ENCODE measurements at regions not wholly inside any gene's neighbourhood (a gene's known extent, or its start where the extent isn't known, plus 50 kb on each side); places are given as distances from the start of the nearest gene placed in this dataset.

DNA sequence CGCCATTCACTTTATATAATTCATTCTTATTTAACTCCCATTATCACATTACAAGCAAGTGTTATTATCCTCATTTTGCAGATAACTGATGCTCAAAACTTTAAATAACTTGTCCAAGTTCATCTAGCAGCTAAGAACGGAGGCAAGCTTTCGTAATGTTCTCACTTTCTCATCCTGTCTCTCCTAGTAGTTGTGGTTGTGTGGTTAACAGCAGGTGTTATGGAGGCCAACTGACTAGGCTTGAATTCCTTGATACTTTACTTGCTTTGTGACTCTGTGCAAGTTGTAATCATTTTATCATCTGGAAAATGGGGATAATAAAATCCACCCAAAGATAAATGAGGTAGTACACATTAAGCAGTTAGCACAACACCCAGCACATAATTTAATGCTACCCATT is 109.9 kb upstream of the PTPN13 start:
- 98% methylated on average over 3 of the region's 3 CpGs for WGBS (ENCODE audit: low lambda C conversion rate)

More for the DNA sequence above, 109.9 kb upstream of the PTPN13 start:
- no peak overlapping the region for H3K4me3 ChIP-seq (ENCODE audit: low read depth in 2 of 2, low read length in 1 of 2)
- no peaks in the 10 kb centered on the region for H3K27me3 ChIP-seq (ENCODE audit: insufficient read depth)
- H3K9me2 ChIP-seq: no peaks in the 10 kb centered on the region
- POLR2A ChIA-PET: no interaction called here
- CTCF ChIA-PET: interaction anchor here (1.4 to 4.0 kb wide), 3 partner anchors 11 to 412 kb away, joined by 3 to 25 read pairs (median 4); no protein-coding TSS in a partner anchor
- no peak overlapping the region for H2AFZ ChIP-seq (ENCODE audit: low read depth)
- H3F3A ChIP-seq (replicated peaks; ENCODE audit: insufficient read depth): no peaks in the 10 kb centered on the region
- H3K36me3 ChIP-seq (replicated peaks in 1 of 2; ENCODE audit: control insufficient read depth in 1 of 2, insufficient read depth in 2 of 2, low read length in 1 of 2): no peaks in the 10 kb centered on the region
- no peaks in the 10 kb centered on the region for H4K20me1 ChIP-seq (ENCODE audit: insufficient read depth)
- no peak overlapping the region for H3K9ac ChIP-seq
- no peaks in the 10 kb centered on the region for H3K79me2 ChIP-seq (ENCODE audit: insufficient read depth)
- H3K27ac ChIP-seq (ENCODE audit: low read depth in 2 of 2, low read length in 1 of 2): no peak overlapping the region
- TF ChIP-seq, protein P1, sequence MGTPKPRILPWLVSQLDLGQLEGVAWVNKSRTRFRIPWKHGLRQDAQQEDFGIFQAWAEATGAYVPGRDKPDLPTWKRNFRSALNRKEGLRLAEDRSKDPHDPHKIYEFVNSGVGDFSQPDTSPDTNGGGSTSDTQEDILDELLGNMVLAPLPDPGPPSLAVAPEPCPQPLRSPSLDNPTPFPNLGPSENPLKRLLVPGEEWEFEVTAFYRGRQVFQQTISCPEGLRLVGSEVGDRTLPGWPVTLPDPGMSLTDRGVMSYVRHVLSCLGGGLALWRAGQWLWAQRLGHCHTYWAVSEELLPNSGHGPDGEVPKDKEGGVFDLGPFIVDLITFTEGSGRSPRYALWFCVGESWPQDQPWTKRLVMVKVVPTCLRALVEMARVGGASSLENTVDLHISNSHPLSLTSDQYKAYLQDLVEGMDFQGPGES (IDR thresholded peaks at IDR 0.05; ENCODE audit: low read depth, low read length): no peak
- TF ChIP-seq, protein P2, sequence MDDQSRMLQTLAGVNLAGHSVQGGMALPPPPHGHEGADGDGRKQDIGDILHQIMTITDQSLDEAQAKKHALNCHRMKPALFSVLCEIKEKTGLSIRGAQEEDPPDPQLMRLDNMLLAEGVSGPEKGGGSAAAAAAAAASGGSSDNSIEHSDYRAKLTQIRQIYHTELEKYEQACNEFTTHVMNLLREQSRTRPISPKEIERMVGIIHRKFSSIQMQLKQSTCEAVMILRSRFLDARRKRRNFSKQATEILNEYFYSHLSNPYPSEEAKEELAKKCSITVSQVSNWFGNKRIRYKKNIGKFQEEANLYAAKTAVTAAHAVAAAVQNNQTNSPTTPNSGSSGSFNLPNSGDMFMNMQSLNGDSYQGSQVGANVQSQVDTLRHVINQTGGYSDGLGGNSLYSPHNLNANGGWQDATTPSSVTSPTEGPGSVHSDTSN (IDR thresholded peaks at IDR 0.05): no peak
- TF ChIP-seq GATA2 (CRISPR knock-in tag; IDR thresholded peaks at IDR 0.05) (no peak), FOXJ3 (CRISPR knock-in tag; IDR thresholded peaks at IDR 0.05) (no peak), MXI1 (IDR thresholded peaks at IDR 0.05; ENCODE audit: low read depth, low read length) (no peak), RAD21 (IDR thresholded peaks at IDR 0.05; ENCODE audit: low read length) (no peak), EP300 (IDR thresholded peaks at IDR 0.05; ENCODE audit: borderline replicate concordance in 1 of 2, low read depth in 1 of 2, low read length in 1 of 2) (no peak), TEAD4 (IDR thresholded peaks at IDR 0.05; ENCODE audit: borderline replicate concordance, insufficient read depth) (no peak), FOXM1 (IDR thresholded peaks at IDR 0.05; ENCODE audit: low read depth) (no peak)
- TF ChIP-seq, protein P3, sequence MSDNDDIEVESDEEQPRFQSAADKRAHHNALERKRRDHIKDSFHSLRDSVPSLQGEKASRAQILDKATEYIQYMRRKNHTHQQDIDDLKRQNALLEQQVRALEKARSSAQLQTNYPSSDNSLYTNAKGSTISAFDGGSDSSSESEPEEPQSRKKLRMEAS (IDR thresholded peaks at IDR 0.05; ENCODE audit: low read depth): no peak
- TF ChIP-seq, protein P4, sequence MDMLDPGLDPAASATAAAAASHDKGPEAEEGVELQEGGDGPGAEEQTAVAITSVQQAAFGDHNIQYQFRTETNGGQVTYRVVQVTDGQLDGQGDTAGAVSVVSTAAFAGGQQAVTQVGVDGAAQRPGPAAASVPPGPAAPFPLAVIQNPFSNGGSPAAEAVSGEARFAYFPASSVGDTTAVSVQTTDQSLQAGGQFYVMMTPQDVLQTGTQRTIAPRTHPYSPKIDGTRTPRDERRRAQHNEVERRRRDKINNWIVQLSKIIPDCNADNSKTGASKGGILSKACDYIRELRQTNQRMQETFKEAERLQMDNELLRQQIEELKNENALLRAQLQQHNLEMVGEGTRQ (IDR thresholded peaks at IDR 0.05; ENCODE audit: borderline replicate concordance, low read depth, low read length): no peak
- TF ChIP-seq, protein P5, sequence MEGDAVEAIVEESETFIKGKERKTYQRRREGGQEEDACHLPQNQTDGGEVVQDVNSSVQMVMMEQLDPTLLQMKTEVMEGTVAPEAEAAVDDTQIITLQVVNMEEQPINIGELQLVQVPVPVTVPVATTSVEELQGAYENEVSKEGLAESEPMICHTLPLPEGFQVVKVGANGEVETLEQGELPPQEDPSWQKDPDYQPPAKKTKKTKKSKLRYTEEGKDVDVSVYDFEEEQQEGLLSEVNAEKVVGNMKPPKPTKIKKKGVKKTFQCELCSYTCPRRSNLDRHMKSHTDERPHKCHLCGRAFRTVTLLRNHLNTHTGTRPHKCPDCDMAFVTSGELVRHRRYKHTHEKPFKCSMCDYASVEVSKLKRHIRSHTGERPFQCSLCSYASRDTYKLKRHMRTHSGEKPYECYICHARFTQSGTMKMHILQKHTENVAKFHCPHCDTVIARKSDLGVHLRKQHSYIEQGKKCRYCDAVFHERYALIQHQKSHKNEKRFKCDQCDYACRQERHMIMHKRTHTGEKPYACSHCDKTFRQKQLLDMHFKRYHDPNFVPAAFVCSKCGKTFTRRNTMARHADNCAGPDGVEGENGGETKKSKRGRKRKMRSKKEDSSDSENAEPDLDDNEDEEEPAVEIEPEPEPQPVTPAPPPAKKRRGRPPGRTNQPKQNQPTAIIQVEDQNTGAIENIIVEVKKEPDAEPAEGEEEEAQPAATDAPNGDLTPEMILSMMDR (IDR thresholded peaks at IDR 0.05): no peak
- H3K9me3 ChIP-seq: no peaks in the 10 kb centered on the region
- DNase-seq: no peak
- H3K4me2 ChIP-seq: no peak overlapping the region
- H3K4me1 ChIP-seq (ENCODE audit: control insufficient read depth in 1 of 2, insufficient read depth in 2 of 2, low read depth in 1 of 2, low read length in 1 of 2): peaks cover 0 to 2% of the 10 kb centered on the region in 2 experiments; a peak in 1 of 4 replicates

All from SK-N-SH (cell line).